Liver (tissue), 7 donors: ENCODE measurements at regions not wholly inside any gene's neighbourhood (a gene's known extent, or its start where the extent isn't known, plus 50 kb on each side); places are given as distances from the start of the nearest gene placed in this dataset.

ENCODE experiments used
- DNase-seq: peaks from one replicate; pipeline ENCODE4 v3.0.0-alpha.2; 2017; ENCODE audit warnings: low spot score
- H3K27ac ChIP-seq, 2 donors: one replicate each; pipeline ENCODE4 v1.7.0; 2013; ENCODE audit warnings: inconsistent platforms in 2 of 2, low read length in 2 of 2, control low read depth in 1 of 2, low read depth in 1 of 2, mild to moderate bottlenecking in 1 of 2
- H3K27me3 ChIP-seq, 4 donors: one replicate each; pipeline versions ENCODE4 v1.6.1 to v1.7.0; 2013; ENCODE audit warnings: low read length in 3 of 4, inconsistent platforms in 1 of 4, mild to moderate bottlenecking in 1 of 4, moderate library complexity in 1 of 4; ENCODE audit not compliant: control insufficient read depth in 4 of 4, insufficient read depth in 4 of 4
- H3K36me3 ChIP-seq, 4 donors: one replicate each; pipeline versions ENCODE4 v1.6.1 to v1.7.0; 2013; ENCODE audit warnings: low read length in 3 of 4, mild to moderate bottlenecking in 3 of 4, low read depth in 1 of 4, moderate library complexity in 1 of 4; ENCODE audit not compliant: control insufficient read depth in 4 of 4, insufficient read depth in 3 of 4
- H3K4me1 ChIP-seq, 4 donors: one replicate each; pipeline versions ENCODE4 v1.6.1 to v1.7.0; 2013; ENCODE audit warnings: low read length in 3 of 4, mild to moderate bottlenecking in 3 of 4, moderate library complexity in 1 of 4; ENCODE audit not compliant: control insufficient read depth in 4 of 4, insufficient read depth in 4 of 4
- H3K4me3 ChIP-seq, 3 donors: one replicate each; pipeline versions ENCODE4 v1.6.1 to v1.7.0; 2013; ENCODE audit warnings: low read length in 3 of 3, control low read depth in 1 of 3, low read depth in 1 of 3, mild to moderate bottlenecking in 1 of 3
- H3K9ac ChIP-seq, 2 donors: one replicate each; pipeline ENCODE4 v1.7.0; 2013; ENCODE audit warnings: low read length in 2 of 2, mild to moderate bottlenecking in 2 of 2, moderate library complexity in 2 of 2, control low read depth in 1 of 2, low read depth in 1 of 2
- H3K9me3 ChIP-seq, 4 donors: one replicate each; pipeline versions ENCODE4 v1.6.1 to v1.7.0; 2013; ENCODE audit warnings: low read length in 3 of 4; ENCODE audit not compliant: control insufficient read depth in 4 of 4
- EGR1 ChIP-seq, 2 donors: IDR thresholded peaks; 2 replicates each; pipeline ENCODE4 v1.6.1; 2016 to 2018; ENCODE audit warnings: antibody characterized with exemption in 2 of 2, low read depth in 2 of 2
- HNF4G ChIP-seq: IDR thresholded peaks from 2 replicates; pipeline ENCODE4 v1.6.1; 2016; ENCODE audit warnings: antibody characterized with exemption
- JUND ChIP-seq, 2 donors: IDR thresholded peaks; 2 replicates each; pipeline ENCODE4 v1.6.1; 2016; ENCODE audit warnings: antibody characterized with exemption in 2 of 2
- MAX ChIP-seq: IDR thresholded peaks from 2 replicates; pipeline ENCODE4 v1.6.1; 2016; ENCODE audit warnings: antibody characterized with exemption
- NR2F2 ChIP-seq: IDR thresholded peaks from 2 replicates; pipeline ENCODE4 v1.6.1; 2016; ENCODE audit warnings: antibody characterized with exemption
- RAD21 ChIP-seq, 2 donors: IDR thresholded peaks; 2 replicates each; pipeline ENCODE4 v1.6.1; 2016; ENCODE audit warnings: antibody characterized with exemption in 2 of 2, mild to moderate bottlenecking in 2 of 2
- RXRA ChIP-seq, 2 donors: IDR thresholded peaks; 2 replicates each; pipeline ENCODE4 v1.6.1; 2017 to 2018; ENCODE audit warnings: antibody characterized with exemption in 2 of 2, mild to moderate bottlenecking in 1 of 2
- SP1 ChIP-seq: IDR thresholded peaks from 2 replicates; pipeline ENCODE4 v1.6.1; 2018; ENCODE audit warnings: antibody characterized with exemption, mild to moderate bottlenecking
- TAF1 ChIP-seq: conservative IDR thresholded peaks from 2 replicates; pipeline ENCODE4 v1.6.1; 2016; ENCODE audit warnings: antibody characterized with exemption, mild to moderate bottlenecking
- ZBTB33 ChIP-seq: IDR thresholded peaks from 2 replicates; pipeline ENCODE4 v1.6.1; 2016; ENCODE audit warnings: antibody characterized with exemption
- WGBS: extraction: QIAGEN DNeasy Blood & Tissue Kit; methylation state at CpG from one replicate; pipeline ENCODE4 v1.1.7; 2013; 5-methylcytosine and 5-hydroxymethylcytosine counted together
- donor health status: healthy.
- donor health status: healthy.
- donor health status: healthy.
- donor health status: healthy.

- DNase-seq: no peak
- H3K4me1 ChIP-seq: no peaks in the 10 kb centered on the region
- no peaks in the 10 kb centered on the region for H3K9me3 ChIP-seq
- no peak overlapping the region for H3K4me3 ChIP-seq
- WGBS: 86% methylated on average over 8 of the region's 8 CpGs
- TF ChIP-seq MAX: no peak
- TF ChIP-seq RXRA (IDR thresholded peaks at IDR 0.05): no peak
- H3K27me3 ChIP-seq: no peaks in the 10 kb centered on the region
- H3K36me3 ChIP-seq: no peaks in the 10 kb centered on the region
- no peak overlapping the region for H3K27ac ChIP-seq
- H3K9ac ChIP-seq: no peak overlapping the region
Measured at GRCh38 chr2:162915858-162916257, 77.3 kb upstream of the KCNH7 start.

GRCh38 chr2:162914161-162914560 lies 75.6 kb upstream of the KCNH7 start:
- Histone ChIP-seq H3K4me3 (no peak overlapping the region), H3K27ac (no peak overlapping the region), H3K27me3 (no peaks in the 10 kb centered on the region), H3K4me1 (no peaks in the 10 kb centered on the region), H3K36me3 (no peaks in the 10 kb centered on the region), H3K9me3 (no peaks in the 10 kb centered on the region), H3K9ac (no peak overlapping the region)
- TF ChIP-seq TAF1: no peak
- WGBS: 97% methylated on average over 2 of the region's 2 CpGs
- no peak for DNase-seq

DNA sequence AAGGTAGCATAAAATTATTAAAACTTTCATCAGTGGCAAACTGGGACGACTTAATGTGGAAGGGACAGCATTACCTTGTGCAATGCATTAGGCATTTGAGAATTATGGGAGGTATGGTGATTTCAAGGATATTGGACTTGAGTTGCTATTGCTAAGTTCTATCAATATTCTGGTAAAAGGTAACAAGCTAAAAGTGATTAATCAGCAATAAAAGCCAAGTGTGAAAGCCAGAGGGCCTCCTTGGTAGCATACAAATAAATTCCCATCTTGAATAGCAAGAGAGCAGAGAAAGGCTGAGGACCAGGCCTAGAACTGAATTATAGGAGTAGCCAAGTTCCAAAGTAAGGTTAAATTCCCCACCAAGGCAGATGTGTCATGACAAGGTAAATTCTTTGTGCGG lies 74.2 kb upstream of the KCNH7 start:
- Histone ChIP-seq H3K27ac (no peak overlapping the region), H3K36me3 (no peaks in the 10 kb centered on the region), H3K9ac (no peak overlapping the region), H3K4me3 (no peak overlapping the region), H3K9me3 (no peaks in the 10 kb centered on the region), H3K4me1 (no peaks in the 10 kb centered on the region), H3K27me3 (no peaks in the 10 kb centered on the region)
- no peak for DNase-seq
- 90% methylated on average over 2 of the region's 2 CpGs for WGBS
- TF ChIP-seq JUND (IDR thresholded peaks at IDR 0.05) (no peak), EGR1 (IDR thresholded peaks at IDR 0.05; ENCODE audit: low read depth in 2 of 2) (no peak), HNF4G (no peak), SP1 (no peak), RXRA (IDR thresholded peaks at IDR 0.05) (no peak), RAD21 (IDR thresholded peaks at IDR 0.05) (no peak)

DNA sequence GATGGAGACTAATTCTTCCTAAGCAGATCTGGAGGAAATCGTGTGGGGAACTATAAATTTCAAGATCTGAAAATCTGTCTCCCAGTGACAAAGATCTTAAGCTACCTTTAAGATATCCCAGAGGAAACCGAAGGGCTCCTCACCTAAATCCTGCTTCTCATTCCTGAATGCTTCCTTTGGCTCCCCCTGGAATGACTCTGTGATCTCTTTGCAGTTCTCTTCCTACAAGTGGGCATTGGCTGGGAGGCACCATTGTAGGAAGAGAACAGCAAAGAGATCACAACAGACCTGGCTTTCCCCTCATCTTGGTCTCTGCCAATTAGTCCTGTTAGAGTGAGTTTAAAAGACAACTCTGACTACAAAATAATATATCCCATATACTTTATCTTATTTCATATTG lies 70.0 kb upstream of the KCNH7 start:
- TF ChIP-seq NR2F2: no peak
- TF ChIP-seq SP1: no peak
- TF ChIP-seq MAX: no peak
- TF ChIP-seq ZBTB33: no peak
- Histone ChIP-seq H3K36me3 (no peaks in the 10 kb centered on the region), H3K9ac (no peak overlapping the region), H3K4me3 (no peak overlapping the region), H3K9me3 (no peaks in the 10 kb centered on the region), H3K27me3 (no peaks in the 10 kb centered on the region), H3K27ac (no peak overlapping the region), H3K4me1 (no peaks in the 10 kb centered on the region)
- 61% methylated on average over 2 of the region's 2 CpGs for WGBS
- DNase-seq: no peak
